Fibroblast of villous mesenchyme (primary cell): ENCODE measurements at regions not wholly inside any gene's neighbourhood (a gene's known extent, or its start where the extent isn't known, plus 50 kb on each side); places are given as distances from the start of the nearest gene placed in this dataset.

ENCODE experiments used
- DNase-seq: peaks from one replicate; pipeline ENCODE4 v3.0.0-alpha.2; 2010; ENCODE audit warnings: low read depth
- H3K4me3 ChIP-seq: 2 replicates; pipeline ENCODE4 v1.5.1; 2011; ENCODE audit warnings: low read depth, mild to moderate bottlenecking, low read length
- CTCF ChIP-seq: IDR thresholded peaks from 2 replicates; pipeline ENCODE4 v1.5.1; 2012; ENCODE audit warnings: low read depth, mild to moderate bottlenecking, low read length; ENCODE audit not compliant: insufficient read depth

- no peak for DNase-seq
- no peak for TF ChIP-seq CTCF
- H3K4me3 ChIP-seq = no peak overlapping the region
These were observed 63.8 kb downstream of the UNCX start for GRCh38 chr7:1296356-1296981.

GRCh38 chr7:1297017-1297960, 64.6 kb downstream of the UNCX start:
- no peak for TF ChIP-seq CTCF
- no peak for DNase-seq
- no peak overlapping the region for H3K4me3 ChIP-seq

GRCh38 chr7:1298051-1298930, 65.6 kb downstream of the UNCX start:
- no peak overlapping the region for H3K4me3 ChIP-seq
- no peak for TF ChIP-seq CTCF
- no peak for DNase-seq

- no peak for DNase-seq
- no peak overlapping the region for H3K4me3 ChIP-seq
- TF ChIP-seq CTCF = no peak
These were observed 66.5 kb downstream of the UNCX start for GRCh38 chr7:1298931-1299885.

GRCh38 chr7:1300206-1300605, 67.5 kb downstream of the UNCX start:
- no peak overlapping the region for H3K4me3 ChIP-seq
- DNase-seq = no peak
- TF ChIP-seq CTCF = no peak

GRCh38 chr7:1300636-1301035, 68.0 kb downstream of the UNCX start:
- H3K4me3 ChIP-seq = no peak overlapping the region
- no peak for TF ChIP-seq CTCF
- no peak for DNase-seq
